NB4 (cell line): ENCODE measurements at regions not wholly inside any gene's neighbourhood (a gene's known extent, or its start where the extent isn't known, plus 50 kb on each side); places are given as distances from the start of the nearest gene placed in this dataset.

ENCODE experiments used
- MYC ChIP-seq: IDR thresholded peaks from 2 replicates; pipeline ENCODE4 v1.6.1; 2011; ENCODE audit warnings: low read depth, low read length
- POLR2A ChIP-seq: IDR thresholded peaks from 2 replicates; pipeline ENCODE4 v1.6.1; 2011; ENCODE audit warnings: mild to moderate bottlenecking; ENCODE audit not compliant: insufficient read length; ENCODE audit errors: extremely low read depth
- TF ChIP-seq, protein P1 (sequence below): IDR thresholded peaks from one replicate; pipeline ENCODE4 v1.5.1; 2012; ENCODE audit warnings: low read depth, low read length
- TF ChIP-seq, protein P2 (sequence below): IDR thresholded peaks from 2 replicates; pipeline ENCODE4 v1.6.1; 2011; ENCODE audit warnings: low read depth, low read length

DNA sequence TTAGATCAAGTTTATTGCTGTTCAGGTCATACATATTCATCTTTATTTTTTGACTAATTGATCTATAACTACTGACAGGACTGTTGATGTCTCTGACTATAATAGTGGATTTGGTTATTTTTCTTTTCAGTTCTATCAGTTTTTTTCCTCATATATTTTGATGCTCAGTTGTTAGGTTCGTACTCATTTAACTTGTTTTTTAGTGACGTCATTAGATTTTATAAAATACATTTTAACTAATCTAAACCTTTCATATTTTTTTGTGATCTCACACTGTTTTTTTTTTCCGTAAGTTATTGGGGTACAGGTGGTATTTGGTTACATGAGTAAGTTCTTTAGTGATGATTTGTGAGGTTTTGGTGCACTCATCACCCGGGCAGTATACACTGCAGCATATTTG lies 841.2 kb upstream of the FBXO33 start:
- no peak for TF ChIP-seq MYC
- TF ChIP-seq, protein P1, sequence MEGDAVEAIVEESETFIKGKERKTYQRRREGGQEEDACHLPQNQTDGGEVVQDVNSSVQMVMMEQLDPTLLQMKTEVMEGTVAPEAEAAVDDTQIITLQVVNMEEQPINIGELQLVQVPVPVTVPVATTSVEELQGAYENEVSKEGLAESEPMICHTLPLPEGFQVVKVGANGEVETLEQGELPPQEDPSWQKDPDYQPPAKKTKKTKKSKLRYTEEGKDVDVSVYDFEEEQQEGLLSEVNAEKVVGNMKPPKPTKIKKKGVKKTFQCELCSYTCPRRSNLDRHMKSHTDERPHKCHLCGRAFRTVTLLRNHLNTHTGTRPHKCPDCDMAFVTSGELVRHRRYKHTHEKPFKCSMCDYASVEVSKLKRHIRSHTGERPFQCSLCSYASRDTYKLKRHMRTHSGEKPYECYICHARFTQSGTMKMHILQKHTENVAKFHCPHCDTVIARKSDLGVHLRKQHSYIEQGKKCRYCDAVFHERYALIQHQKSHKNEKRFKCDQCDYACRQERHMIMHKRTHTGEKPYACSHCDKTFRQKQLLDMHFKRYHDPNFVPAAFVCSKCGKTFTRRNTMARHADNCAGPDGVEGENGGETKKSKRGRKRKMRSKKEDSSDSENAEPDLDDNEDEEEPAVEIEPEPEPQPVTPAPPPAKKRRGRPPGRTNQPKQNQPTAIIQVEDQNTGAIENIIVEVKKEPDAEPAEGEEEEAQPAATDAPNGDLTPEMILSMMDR = no peak
- TF ChIP-seq POLR2A = no peak
- TF ChIP-seq, protein P2, sequence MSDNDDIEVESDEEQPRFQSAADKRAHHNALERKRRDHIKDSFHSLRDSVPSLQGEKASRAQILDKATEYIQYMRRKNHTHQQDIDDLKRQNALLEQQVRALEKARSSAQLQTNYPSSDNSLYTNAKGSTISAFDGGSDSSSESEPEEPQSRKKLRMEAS = no peak
